B cell (primary cell): ENCODE measurements at regions not wholly inside any gene's neighbourhood (a gene's known extent, or its start where the extent isn't known, plus 50 kb on each side); places are given as distances from the start of the nearest gene placed in this dataset.

Source experiments
- ATAC-seq: fragments of 200-7000 bp; cut with Tn5 transposase; one replicate; pipeline ENCODE4 v1.10.0; 2021; ENCODE audit warnings: low read depth, mild to moderate bottlenecking, moderate number of reproducible peaks, moderate library complexity
- CTCF ChIA-PET: fragments of 350-600 bp; sonication (Branson Sonifier 250); formaldehyde crosslinking; loops from one replicate; lab custom pipeline; 2021; ENCODE audit warnings: antibody characterized with exemption, inconsistent platforms; lab: Charles Lee
- POLR2A ChIA-PET: fragments of 350-600 bp; sonication (Branson Sonifier 250); formaldehyde crosslinking; loops from one replicate; lab custom pipeline; 2021; ENCODE audit warnings: antibody characterized with exemption; lab: Charles Lee
- DNase-seq: peaks from one replicate; pipeline ENCODE4 v3.0.0; 2013
- H2AFZ ChIP-seq: 2 replicates; pipeline ENCODE4 v1.6.1; 2012; ENCODE audit warnings: mild to moderate bottlenecking, low read depth, low read length; ENCODE audit not compliant: insufficient read depth, poor library complexity, severe bottlenecking
- H3K27ac ChIP-seq, 2 donors: 1 replicate in 1 of 2; 2 replicates in 1 of 2; pipeline ENCODE4 v1.5.1; 2012 to 2013; ENCODE audit warnings: low read length in 2 of 2, mild to moderate bottlenecking in 2 of 2, moderate library complexity in 1 of 2
- H3K27me3 ChIP-seq, 4 experiments: fragments of 200-600 bp in 1 of 4; sonication (generic) in 1 of 4; replicated peaks in 1 of 4; 1 replicate in 2 of 4; 2 replicates in 2 of 4; pipeline versions ENCODE4 v1.6.1 to v1.7.0; 2013 to 2016; ENCODE audit warnings: low read length in 3 of 4, mild to moderate bottlenecking in 2 of 4, mixed read lengths in 1 of 4, moderate library complexity in 1 of 4; ENCODE audit not compliant: insufficient read depth in 4 of 4, control insufficient read depth in 3 of 4; ENCODE audit errors: control extremely low read depth in 1 of 4
- H3K36me3 ChIP-seq, 2 experiments: replicated peaks in 1 of 2; 1 replicate in 1 of 2; 2 replicates in 1 of 2; pipeline versions ENCODE4 v1.6.1 to v1.7.1; 2013; ENCODE audit warnings: low read length in 1 of 2; ENCODE audit not compliant: insufficient read depth in 2 of 2, control insufficient read depth in 1 of 2; ENCODE audit errors: control extremely low read depth in 1 of 2, extremely low read depth in 1 of 2
- H3K4me1 ChIP-seq, 2 donors: fragments of 200-600 bp in 1 of 2; sonication (generic) in 1 of 2; 1 replicate in 1 of 2; 2 replicates in 1 of 2; pipeline versions ENCODE4 v1.5.1 to v1.6.1; 2013 to 2017; ENCODE audit warnings: low read length in 2 of 2; ENCODE audit not compliant: control insufficient read depth in 2 of 2, insufficient read depth in 2 of 2
- H3K4me2 ChIP-seq: replicated peaks from 2 replicates; pipeline ENCODE3; 2012; ENCODE audit warnings: mild to moderate bottlenecking, low read depth, low read length; ENCODE audit not compliant: poor library complexity, severe bottlenecking
- H3K4me3 ChIP-seq, 5 experiments: fragments of 200-600 bp in 1 of 5; sonication (generic) in 1 of 5; 1 replicate in 3 of 5; 2 replicates in 2 of 5; pipeline versions ENCODE4 v1.5.1 to v1.7.0; 2011 to 2016; ENCODE audit warnings: low read length in 4 of 5, mild to moderate bottlenecking in 4 of 5, low read depth in 2 of 5, control low read depth in 1 of 5, moderate library complexity in 1 of 5; ENCODE audit not compliant: insufficient read depth in 1 of 5; ENCODE audit errors: control extremely low read depth in 1 of 5, extremely low read depth in 1 of 5
- H3K79me2 ChIP-seq: fragments of 200-600 bp; sonication (generic); one replicate; pipeline ENCODE4 v1.6.0; 2016; ENCODE audit warnings: low read length; ENCODE audit not compliant: control insufficient read depth, insufficient read depth
- H3K9ac ChIP-seq: fragments of 200-600 bp; sonication (generic); 2 replicates; pipeline ENCODE4 v1.6.1; 2017; ENCODE audit warnings: mild to moderate bottlenecking, low read length, moderate library complexity
- H3K9me3 ChIP-seq, 3 donors: one replicate each; pipeline versions ENCODE4 v1.6.1 to v1.7.1; 2013; ENCODE audit warnings: low read length in 2 of 3; ENCODE audit not compliant: control insufficient read depth in 2 of 3, insufficient read depth in 1 of 3; ENCODE audit errors: control extremely low read depth in 1 of 3
- H4K20me1 ChIP-seq: 2 replicates; pipeline ENCODE4 v1.6.0; 2012; ENCODE audit warnings: mild to moderate bottlenecking, low read length; ENCODE audit not compliant: insufficient read depth, control insufficient read depth, poor library complexity, severe bottlenecking
- H3K27ac Mint-ChIP-seq: one replicate; pipeline ENCODE4 v1.8.0; 2021; ENCODE audit warnings: mixed read lengths
- H3K27me3 Mint-ChIP-seq: one replicate; pipeline ENCODE4 v1.8.0; 2021; ENCODE audit warnings: mixed read lengths
- H3K4me1 Mint-ChIP-seq: one replicate; pipeline ENCODE4 v1.8.0; 2021; ENCODE audit warnings: mixed read lengths
- H3K4me3 Mint-ChIP-seq: one replicate; pipeline ENCODE4 v1.8.0; 2021; ENCODE audit warnings: mixed read lengths
- H3K9me3 Mint-ChIP-seq: one replicate; pipeline ENCODE4 v1.8.0; 2022; ENCODE audit warnings: mixed read lengths; ENCODE audit not compliant: insufficient read depth
- EZH2 ChIP-seq: IDR thresholded peaks from 2 replicates; pipeline ENCODE4 v1.6.1; 2012; ENCODE audit warnings: borderline replicate concordance, low read depth, mild to moderate bottlenecking, moderate library complexity, low read length; ENCODE audit not compliant: insufficient read depth, poor library complexity, severe bottlenecking
- WGBS: methylation state at CpG from one replicate; pipeline ENCODE4 v1.1.5; 2013; ENCODE audit warnings: missing lambda C conversion rate; ENCODE audit not compliant: insufficient coverage; 5-methylcytosine and 5-hydroxymethylcytosine counted together
- intact Hi-C: fragments of 100-400 bp; cut with micrococcal nuclease; formaldehyde crosslinking; loops from one replicate; pipeline ENCODE4 v1.10.0; 2022
- TF ChIP-seq, protein P1 (sequence below): fragments of 200-600 bp; IDR thresholded peaks from one replicate; pipeline ENCODE4 v1.8.0; 2022; ENCODE audit warnings: antibody characterized with exemption, mild to moderate bottlenecking

DNA sequence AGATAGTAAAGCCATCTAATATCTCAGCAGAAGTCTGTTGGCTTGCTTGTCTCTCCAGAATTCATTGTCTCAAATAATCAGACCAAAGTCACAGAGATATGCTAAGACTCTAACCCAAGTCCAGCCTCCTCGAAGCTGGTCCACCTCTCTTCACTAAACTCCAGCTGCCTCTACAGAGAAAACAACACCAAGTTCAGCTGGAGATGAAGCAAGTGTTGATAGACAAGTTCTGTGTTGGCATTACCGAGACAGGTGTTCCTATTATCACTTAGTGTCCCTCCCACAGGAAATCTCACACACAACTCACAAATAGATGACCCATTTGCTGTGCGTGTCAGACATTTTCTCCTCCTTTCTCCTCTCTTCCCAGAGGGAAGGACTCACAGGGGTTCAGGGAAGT lies 164.4 kb upstream of the ANKFN1 start:
- Mint-ChIP-seq H3K27ac (no peak overlapping the region), H3K4me1 (no peaks in the 10 kb centered on the region), H3K4me3 (no peak overlapping the region), H3K9me3 (peaks cover 3% of the 10 kb centered on the region), H3K27me3 (no peaks in the 10 kb centered on the region)
- Histone ChIP-seq H3K27me3 (peaks cover 0 to 3% (median 0%) of the 10 kb centered on the region in 4 experiments), H4K20me1 (no peaks in the 10 kb centered on the region), H3K36me3 (no peaks in the 10 kb centered on the region), H2AFZ (no peak overlapping the region), H3K4me3 (no peak overlapping the region), H3K9me3 (peaks cover 0 to 8% (median 4%) of the 10 kb centered on the region in 3 donors), H3K4me2 (no peak overlapping the region), H3K9ac (no peak overlapping the region), H3K27ac (no peak overlapping the region), H3K4me1 (no peaks in the 10 kb centered on the region), H3K79me2 (no peaks in the 10 kb centered on the region)
- no CpG with 5 or more reads among the region's 3 CpGs for WGBS
- ATAC-seq (no peak), DNase-seq (no peak)
- ChIA-PET CTCF (no interaction called here), POLR2A (no interaction called here)
- no peak for TF ChIP-seq EZH2
- TF ChIP-seq, protein P1, sequence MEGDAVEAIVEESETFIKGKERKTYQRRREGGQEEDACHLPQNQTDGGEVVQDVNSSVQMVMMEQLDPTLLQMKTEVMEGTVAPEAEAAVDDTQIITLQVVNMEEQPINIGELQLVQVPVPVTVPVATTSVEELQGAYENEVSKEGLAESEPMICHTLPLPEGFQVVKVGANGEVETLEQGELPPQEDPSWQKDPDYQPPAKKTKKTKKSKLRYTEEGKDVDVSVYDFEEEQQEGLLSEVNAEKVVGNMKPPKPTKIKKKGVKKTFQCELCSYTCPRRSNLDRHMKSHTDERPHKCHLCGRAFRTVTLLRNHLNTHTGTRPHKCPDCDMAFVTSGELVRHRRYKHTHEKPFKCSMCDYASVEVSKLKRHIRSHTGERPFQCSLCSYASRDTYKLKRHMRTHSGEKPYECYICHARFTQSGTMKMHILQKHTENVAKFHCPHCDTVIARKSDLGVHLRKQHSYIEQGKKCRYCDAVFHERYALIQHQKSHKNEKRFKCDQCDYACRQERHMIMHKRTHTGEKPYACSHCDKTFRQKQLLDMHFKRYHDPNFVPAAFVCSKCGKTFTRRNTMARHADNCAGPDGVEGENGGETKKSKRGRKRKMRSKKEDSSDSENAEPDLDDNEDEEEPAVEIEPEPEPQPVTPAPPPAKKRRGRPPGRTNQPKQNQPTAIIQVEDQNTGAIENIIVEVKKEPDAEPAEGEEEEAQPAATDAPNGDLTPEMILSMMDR = no peak
- intact Hi-C loops = no loop called here

DNA sequence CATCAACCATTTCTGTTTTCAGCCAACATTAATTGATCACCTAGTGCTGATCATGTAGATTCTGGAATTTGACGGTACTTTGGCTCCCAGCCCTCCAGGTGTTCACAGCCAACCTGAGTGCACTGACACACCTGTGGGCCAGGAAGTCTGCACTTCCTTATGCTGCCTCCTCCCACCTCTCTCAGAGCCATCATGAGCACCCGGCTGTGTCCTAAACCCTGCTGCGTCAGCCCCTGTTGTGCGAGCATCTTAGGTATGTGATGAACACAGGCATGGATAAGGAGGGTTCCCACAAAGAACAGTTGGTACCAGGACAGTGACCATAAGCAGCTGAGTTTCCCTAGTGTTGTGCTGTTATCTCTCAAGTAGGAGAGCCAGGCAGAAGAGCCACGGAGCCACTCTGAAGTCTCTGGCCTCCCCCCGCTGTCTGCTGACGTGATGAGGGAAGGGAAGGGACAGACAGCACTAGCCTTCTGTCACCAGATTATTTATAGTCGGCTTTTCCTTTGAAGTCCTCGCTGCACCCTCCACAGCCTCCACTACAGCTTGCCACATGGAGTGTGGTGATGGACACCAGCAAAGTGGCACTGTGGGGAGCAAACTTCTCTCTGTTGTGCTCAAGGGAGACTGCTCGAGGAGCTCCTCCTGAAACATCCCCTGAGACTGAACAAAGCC lies 162.8 kb upstream of the ANKFN1 start:
- Mint-ChIP-seq H3K27ac (no peak overlapping the region), H3K9me3 (peaks cover 3% of the 10 kb centered on the region), H3K4me3 (no peak overlapping the region), H3K4me1 (no peaks in the 10 kb centered on the region), H3K27me3 (no peaks in the 10 kb centered on the region)
- Histone ChIP-seq H4K20me1 (no peaks in the 10 kb centered on the region), H3K9me3 (peaks cover 0 to 8% (median 4%) of the 10 kb centered on the region in 3 donors), H3K27ac (no peak overlapping the region), H3K79me2 (no peaks in the 10 kb centered on the region), H3K27me3 (peaks cover 0 to 3% (median 0%) of the 10 kb centered on the region in 4 experiments), H2AFZ (no peak overlapping the region), H3K4me3 (no peak overlapping the region), H3K9ac (no peak overlapping the region), H3K4me1 (no peaks in the 10 kb centered on the region), H3K36me3 (no peaks in the 10 kb centered on the region), H3K4me2 (no peak overlapping the region)
- intact Hi-C loops = no loop called here
- DNase-seq (no peak), ATAC-seq (no peak)
- ChIA-PET CTCF (no interaction called here), POLR2A (no interaction called here)
- no peak for TF ChIP-seq EZH2
- TF ChIP-seq, protein P1 = no peak
- WGBS = 59% methylated on average over 4 of the region's 10 CpGs
